GM20431 (cell line): ENCODE measurements at regions not wholly inside any gene's neighbourhood (a gene's known extent, or its start where the extent isn't known, plus 50 kb on each side); places are given as distances from the start of the nearest gene placed in this dataset.

Experiments
- in situ Hi-C: fragments of 300-500 bp; cut with MseI, MboI; formaldehyde crosslinking; loops from one replicate; pipeline ENCODE4 v1.15.0; 2020; ENCODE audit warnings: low sequenced_read_pairs; ENCODE audit not compliant: unreplicated experiment

- in situ Hi-C loops = no loop called here
These were observed 1119.8 kb downstream of the AACS start for GRCh38 chr12:126185025-126185424.

- in situ Hi-C loops = no loop called here
These were observed 1124.6 kb downstream of the AACS start for GRCh38 chr12:126189856-126190255.

- in situ Hi-C loops = no loop called here
These were observed 1126.0 kb downstream of the AACS start for GRCh38 chr12:126191031-126191891.

GRCh38 chr12:126191949-126192348 is 1126.7 kb downstream of the AACS start:
- in situ Hi-C loops = no loop called here

GRCh38 chr12:126193190-126193589 is 1128.0 kb downstream of the AACS start:
- in situ Hi-C loops = no loop called here

- in situ Hi-C loops = no loop called here
These were observed 1131.0 kb downstream of the AACS start for GRCh38 chr12:126196263-126196662.

GRCh38 chr12:126198516-126198915 is 1133.3 kb downstream of the AACS start:
- in situ Hi-C loops = no loop called here

GRCh38 chr12:126198966-126199692 is 1133.9 kb downstream of the AACS start:
- in situ Hi-C loops = no loop called here

- in situ Hi-C loops = no loop called here
These were observed 1136.8 kb downstream of the AACS start for GRCh38 chr12:126201981-126202537.

GRCh38 chr12:126204326-126204725 is 1139.1 kb downstream of the AACS start:
- in situ Hi-C loops = no loop called here

GRCh38 chr12:126210026-126210425 is 1144.8 kb downstream of the AACS start:
- in situ Hi-C loops = no loop called here

GRCh38 chr12:126210448-126210847 is 1145.2 kb downstream of the AACS start:
- in situ Hi-C loops = no loop called here

- in situ Hi-C loops = no loop called here
These were observed 1147.6 kb downstream of the AACS start for GRCh38 chr12:126212824-126213223.

GRCh38 chr12:126218697-126219096 is 1153.5 kb downstream of the AACS start:
- in situ Hi-C loops = no loop called here

- in situ Hi-C loops = no loop called here
These were observed 1153.9 kb downstream of the AACS start for GRCh38 chr12:126219139-126219538.

- in situ Hi-C loops = no loop called here
These were observed 1154.5 kb downstream of the AACS start for GRCh38 chr12:126219654-126220279.

- in situ Hi-C loops = no loop called here
These were observed 1158.8 kb downstream of the AACS start for GRCh38 chr12:126224032-126224431.

- in situ Hi-C loops = no loop called here
These were observed 1163.7 kb downstream of the AACS start for GRCh38 chr12:126228936-126229335.

GRCh38 chr12:126232711-126233110 is 1167.5 kb downstream of the AACS start:
- in situ Hi-C loops = no loop called here

GRCh38 chr12:126233625-126234024 is 1168.4 kb downstream of the AACS start:
- in situ Hi-C loops = no loop called here
